Tibial artery (tissue), 4 donors: ENCODE measurements at regions not wholly inside any gene's neighbourhood (a gene's known extent, or its start where the extent isn't known, plus 50 kb on each side); places are given as distances from the start of the nearest gene placed in this dataset.

ENCODE experiments used
- DNase-seq, 2 donors: peaks; one replicate each; pipeline ENCODE4 v3.0.0-alpha.2; 2019
- H3K27ac ChIP-seq, 2 donors: fragments of 200-600 bp; sonication (generic) in 1 of 2; 1 replicate in 1 of 2; 2 replicates in 1 of 2; pipeline ENCODE4 v1.5.1; 2018 to 2019; ENCODE audit warnings: mild to moderate bottlenecking in 1 of 2
- H3K27me3 ChIP-seq, 2 donors: fragments of 200-600 bp; sonication (generic) in 1 of 2; one replicate each; pipeline versions ENCODE4 v1.5.1 to v1.6.0; 2016 to 2019
- H3K36me3 ChIP-seq, 3 donors: fragments of 200-600 bp; sonication (generic) in 2 of 3; one replicate each; pipeline ENCODE4 v1.5.1; 2016 to 2019; ENCODE audit warnings: mild to moderate bottlenecking in 2 of 3
- H3K4me1 ChIP-seq, 4 donors: fragments of 200-600 bp; sonication (generic) in 2 of 4; 1 replicate in 3 of 4; 2 replicates in 1 of 4; pipeline ENCODE4 v1.5.1; 2016 to 2019
- H3K4me3 ChIP-seq, 2 donors: fragments of 200-600 bp; sonication (generic) in 1 of 2; 1 replicate in 1 of 2; 2 replicates in 1 of 2; pipeline ENCODE4 v1.5.1; 2018 to 2019; ENCODE audit warnings: mild to moderate bottlenecking in 2 of 2
- H3K9me3 ChIP-seq, 3 donors: fragments of 200-600 bp; sonication (generic) in 1 of 3; one replicate each; pipeline ENCODE4 v1.5.1; 2016 to 2019
- CTCF ChIP-seq, 2 experiments: fragments of 200-600 bp in 1 of 2; fragments of 450-650 bp in 1 of 2; IDR thresholded peaks; one replicate each; pipeline ENCODE4 v1.5.1; 2017 to 2019; ENCODE audit warnings: antibody characterized with exemption in 2 of 2, mild to moderate bottlenecking in 1 of 2, moderate library complexity in 1 of 2
- intact Hi-C: fragments of 100-400 bp; cut with DNase I; formaldehyde crosslinking; loops from one replicate; pipeline ENCODE4 v1.15.0; 2023; ENCODE audit warnings: low total_unique reads

GRCh38 chr4:140809676-140810075 lies 53.5 kb upstream of the TBC1D9 start:
- no peak for TF ChIP-seq CTCF (IDR thresholded peaks at IDR 0.05)
- intact Hi-C loops = loop anchor here (5.0 kb wide), 1 partner anchor 627 kb away; no protein-coding TSS in a partner anchor
- H3K27me3 ChIP-seq = peaks cover 0 to 7% of the 10 kb centered on the region in 2 donors

GRCh38 chr4:140808256-140808655 lies 52.1 kb upstream of the TBC1D9 start:
- no peak for TF ChIP-seq CTCF (IDR thresholded peaks at IDR 0.05)
- DNase-seq = no peak
- H3K27ac ChIP-seq = no peak overlapping the region
- no peaks in the 10 kb centered on the region for H3K36me3 ChIP-seq
- intact Hi-C loops = loop anchor here (5.0 kb wide), 1 partner anchor 626 kb away; no protein-coding TSS in a partner anchor
- no peaks in the 10 kb centered on the region for H3K9me3 ChIP-seq
- H3K4me3 ChIP-seq = no peak overlapping the region
- H3K4me1 ChIP-seq = no peaks in the 10 kb centered on the region
- H3K27me3 ChIP-seq = peaks cover 0 to 7% of the 10 kb centered on the region in 2 donors

More at GRCh38 chr4:140809676-140810075, 53.5 kb upstream of the TBC1D9 start:
- Histone ChIP-seq H3K9me3 (no peaks in the 10 kb centered on the region), H3K36me3 (no peaks in the 10 kb centered on the region), H3K4me1 (no peaks in the 10 kb centered on the region), H3K27ac (no peak overlapping the region), H3K4me3 (no peak overlapping the region)
- no peak for DNase-seq

GRCh38 chr4:140807491-140808252 lies 51.5 kb upstream of the TBC1D9 start:
- intact Hi-C loops = loop anchor here (5.0 kb wide), 1 partner anchor 625 kb away; no protein-coding TSS in a partner anchor
- no peak for TF ChIP-seq CTCF (IDR thresholded peaks at IDR 0.05)
- H3K36me3 ChIP-seq = no peaks in the 10 kb centered on the region
- DNase-seq = no peak
- H3K27ac ChIP-seq = no peak overlapping the region
- no peak overlapping the region for H3K4me3 ChIP-seq
- H3K9me3 ChIP-seq = no peaks in the 10 kb centered on the region
- H3K4me1 ChIP-seq = no peaks in the 10 kb centered on the region
- H3K27me3 ChIP-seq = peaks cover 0 to 7% of the 10 kb centered on the region in 2 donors

- H3K4me3 ChIP-seq = no peak overlapping the region
- no peak for TF ChIP-seq CTCF (IDR thresholded peaks at IDR 0.05)
These were observed 50.0 kb upstream of the TBC1D9 start for GRCh38 chr4:140806163-140806562.

More at GRCh38 chr4:140806163-140806562, 50.0 kb upstream of the TBC1D9 start:
- Histone ChIP-seq H3K27me3 (peaks cover 0 to 1% of the 10 kb centered on the region in 2 donors), H3K4me1 (no peaks in the 10 kb centered on the region), H3K36me3 (no peaks in the 10 kb centered on the region), H3K27ac (no peak overlapping the region), H3K9me3 (no peaks in the 10 kb centered on the region)
- DNase-seq = no peak
- intact Hi-C loops = loop anchor here (5.0 kb wide), 1 partner anchor 624 kb away; no protein-coding TSS in a partner anchor
